ENCODE measurements at regions not wholly inside any gene's neighbourhood (a gene's known extent, or its start where the extent isn't known, plus 50 kb on each side); places are given as distances from the start of the nearest gene placed in this dataset.

GRCh38 chr5:39691136-39691535, 266.4 kb upstream of the DAB2 start:
- TF ChIP-seq RCOR1 (IDR thresholded peaks at IDR 0.05; ENCODE audit: low read depth, low read length) (no peak), PHF8 (IDR thresholded peaks at IDR 0.05; ENCODE audit: borderline replicate concordance, low read depth) (no peak), CTCF (IDR thresholded peaks at IDR 0.05) (no peak), EP300 (IDR thresholded peaks at IDR 0.05) (no peak), POLR2AphosphoS2 (conservative IDR thresholded peaks at IDR 0.05; ENCODE audit: low read length) (no peak), POLR2A (IDR thresholded peaks at IDR 0.05; ENCODE audit: low read length) (no peak), REST (IDR thresholded peaks at IDR 0.05) (no peak), SMC3 (IDR thresholded peaks at IDR 0.05) (no peak), CBX8 (IDR thresholded peaks at IDR 0.05) (no peak), USF2 (IDR thresholded peaks at IDR 0.05) (no peak), TFCP2L1 (CRISPR knock-in tag; IDR thresholded peaks at IDR 0.05) (no peak), KDM1A (IDR thresholded peaks at IDR 0.05; ENCODE audit: low read depth) (no peak)
